Stimulated activated CD4-positive, alpha-beta T cell treated with anti-CD3 and anti-CD28 coated beads, Interleukin-2, amount 100 ng/mL, for 24 hours (primary cell): ENCODE measurements at regions not wholly inside any gene's neighbourhood (a gene's known extent, or its start where the extent isn't known, plus 50 kb on each side); places are given as distances from the start of the nearest gene placed in this dataset.

Experiments used
- DNase-seq, 2 donors: peaks; one replicate each; pipeline ENCODE4 v3.0.0-alpha.2; 2020

DNA sequence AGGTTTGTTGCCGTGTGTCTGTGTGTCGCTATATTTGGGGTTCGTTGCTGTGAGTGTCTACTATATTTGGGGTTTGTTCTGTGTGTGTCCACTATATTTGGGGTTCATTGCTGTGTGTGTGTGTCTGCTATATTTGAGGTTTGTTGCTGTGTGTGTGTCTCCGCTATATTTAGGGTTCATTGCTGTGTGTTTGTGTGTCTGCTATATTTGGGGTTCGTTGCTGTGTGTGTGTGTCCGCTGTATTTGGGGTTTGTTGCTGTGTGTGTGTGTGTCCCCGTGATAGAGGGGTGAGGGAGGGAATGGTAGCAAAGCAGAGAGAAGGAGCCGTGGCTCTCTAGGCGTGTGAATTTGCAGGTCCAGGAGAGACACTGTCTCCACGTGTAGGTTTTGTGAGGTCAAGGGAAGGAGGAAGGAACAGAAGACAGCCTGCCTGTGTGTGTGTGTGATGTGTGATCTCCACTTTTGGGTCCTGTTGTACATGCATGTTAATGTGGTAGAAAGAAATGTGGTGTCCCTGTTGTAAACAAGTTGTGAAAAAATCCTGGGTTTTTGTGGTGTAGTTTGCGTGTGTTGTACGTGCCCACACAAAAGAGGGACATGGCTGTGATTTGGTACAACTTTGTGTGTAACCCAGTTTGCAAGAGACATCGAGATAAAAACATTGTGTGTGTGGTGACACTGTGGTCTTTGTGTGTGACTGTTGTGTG, 56.3 kb upstream of the ECE1 start:
- no peak for DNase-seq

DNA sequence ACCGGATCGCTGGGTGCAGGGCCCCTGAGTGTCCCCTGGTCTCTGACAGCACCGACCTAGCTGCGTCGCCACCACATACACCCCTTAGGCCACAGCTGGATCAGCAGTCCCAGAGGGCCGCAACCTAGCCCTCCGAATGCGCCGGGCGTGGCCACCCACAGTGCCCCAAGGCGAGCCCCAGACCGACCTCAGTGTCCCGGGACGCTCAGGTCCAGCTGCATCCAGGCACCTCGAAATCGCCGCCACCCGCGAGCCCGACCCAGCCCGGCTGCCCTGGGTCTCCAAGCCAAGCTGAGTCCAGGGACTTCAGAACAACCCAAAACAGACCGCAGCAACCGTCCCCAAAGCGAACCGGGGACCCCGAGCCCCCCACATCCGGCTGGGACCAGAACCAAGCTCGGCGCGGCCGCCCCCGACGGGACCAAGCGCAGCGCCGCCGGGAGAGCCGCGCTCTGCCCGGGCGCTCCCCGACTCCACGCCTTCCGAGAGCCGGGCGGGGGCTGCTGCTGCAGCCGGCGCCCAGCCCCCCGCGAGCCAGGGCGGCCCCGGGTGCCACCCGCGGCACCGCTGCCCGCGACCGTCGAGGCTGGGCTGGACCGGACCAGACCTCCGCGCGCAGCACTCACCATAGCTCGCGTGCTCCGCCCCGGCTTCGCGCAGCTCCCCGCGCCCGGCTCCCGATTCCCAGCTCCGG, 54.6 kb upstream of the ECE1 start:
- peak in 1 of 2 donors; percentile 36 for DNase-seq

- no peak for DNase-seq
Measured at GRCh38 chr1:21344098-21344749, 54.0 kb upstream of the ECE1 start.

GRCh38 chr1:21342961-21343838, 52.9 kb upstream of the ECE1 start:
- DNase-seq, result peak in 1 of 2 donors; percentile 28

DNA sequence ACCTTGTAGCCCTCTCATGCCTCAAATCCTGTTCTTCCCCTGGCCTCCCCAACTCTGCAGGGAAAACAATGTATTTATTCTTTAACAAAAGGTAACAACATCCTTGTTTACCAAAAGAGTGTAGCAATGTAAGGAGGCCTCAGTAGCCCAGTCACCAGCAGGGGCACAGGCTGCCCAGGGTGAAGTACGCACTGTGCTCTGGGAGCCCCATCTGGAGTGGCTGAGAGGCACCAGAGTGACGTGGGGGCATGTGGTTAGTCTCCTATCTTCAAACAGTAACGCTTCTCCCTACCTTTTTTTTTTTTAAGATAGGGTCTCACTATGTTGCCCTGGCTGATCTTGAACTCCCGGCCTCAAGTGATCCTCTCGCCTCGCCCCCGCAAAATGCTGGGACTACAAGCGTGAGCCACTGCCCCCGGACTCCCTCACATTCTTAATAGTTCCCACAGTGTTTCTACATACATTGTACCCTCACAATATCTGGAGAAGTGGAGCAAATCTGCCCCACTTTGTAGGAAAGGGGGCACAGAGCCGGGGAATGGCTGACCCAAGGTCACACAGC, 51.3 kb upstream of the ECE1 start:
- DNase-seq, result no peak

- DNase-seq, result no peak
Measured at GRCh38 chr1:21341022-21341421, 50.8 kb upstream of the ECE1 start.

DNA sequence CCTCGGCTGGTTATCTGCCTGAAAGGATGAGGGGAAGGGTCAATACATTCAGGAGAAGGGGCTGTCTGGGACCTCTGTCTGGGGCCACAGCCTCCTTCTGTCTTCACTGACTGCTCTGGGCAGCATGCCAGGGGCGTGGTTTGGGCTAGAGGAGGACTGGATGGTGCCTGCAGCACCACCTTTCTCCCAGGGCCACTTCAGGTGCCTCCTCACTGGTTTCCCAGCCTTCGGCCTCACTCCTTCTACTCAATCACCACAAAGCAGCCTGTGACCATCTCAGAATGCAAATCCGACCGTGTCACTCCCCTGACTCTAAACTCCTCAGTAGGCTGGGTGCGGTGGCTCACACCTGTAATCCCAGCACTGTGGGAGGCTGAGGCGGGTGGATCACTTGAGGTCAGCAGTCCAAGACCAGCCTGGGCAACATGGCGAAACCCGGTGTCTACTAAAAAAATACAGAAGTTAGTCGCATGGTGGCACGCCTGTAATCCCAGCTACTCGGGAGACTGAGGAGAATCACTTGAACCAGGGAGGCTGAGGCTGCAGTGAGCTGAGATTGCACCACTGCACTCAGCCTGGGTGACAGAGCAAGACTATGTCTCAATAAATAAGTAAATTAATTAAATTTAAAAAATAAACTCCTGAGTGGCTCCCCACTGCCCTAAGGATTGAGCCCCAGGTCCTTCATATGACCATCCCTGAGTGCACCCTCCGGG, 50.1 kb upstream of the ECE1 start:
- no peak for DNase-seq
